GM21423 (cell line): ENCODE measurements at regions not wholly inside any gene's neighbourhood (a gene's known extent, or its start where the extent isn't known, plus 50 kb on each side); places are given as distances from the start of the nearest gene placed in this dataset.

Experiments
- ATAC-seq: cut with Tn5 transposase; IDR thresholded peaks from one replicate; pipeline ENCODE4 v1.9.1; 2021; ENCODE audit warnings: mild to moderate bottlenecking, moderate library complexity; ENCODE audit not compliant: unreplicated experiment

- no peak for ATAC-seq
Observed at GRCh38 chr4:1485280-1485679, 79.0 kb upstream of the NKX1-1 start.

- ATAC-seq, result no peak
Observed at GRCh38 chr4:1480720-1481119, 74.5 kb upstream of the NKX1-1 start.

GRCh38 chr4:1479454-1479853 lies 73.2 kb upstream of the NKX1-1 start:
- ATAC-seq, result no peak

- ATAC-seq, result no peak
Observed at GRCh38 chr4:1478766-1479355, 72.6 kb upstream of the NKX1-1 start.

- no peak for ATAC-seq
Observed at GRCh38 chr4:1477045-1477840, 71.0 kb upstream of the NKX1-1 start.

- no peak for ATAC-seq
Observed at GRCh38 chr4:1476140-1476513, 69.9 kb upstream of the NKX1-1 start.

GRCh38 chr4:1475277-1476139 lies 69.3 kb upstream of the NKX1-1 start:
- no peak for ATAC-seq

GRCh38 chr4:1474126-1475090 lies 68.2 kb upstream of the NKX1-1 start:
- no peak for ATAC-seq

- no peak for ATAC-seq
Observed at GRCh38 chr4:1473718-1474117, 67.5 kb upstream of the NKX1-1 start.

- no peak for ATAC-seq
Observed at GRCh38 chr4:1472911-1473518, 66.8 kb upstream of the NKX1-1 start.

GRCh38 chr4:1472148-1472797 lies 66.0 kb upstream of the NKX1-1 start:
- no peak for ATAC-seq

GRCh38 chr4:1471443-1472147 lies 65.4 kb upstream of the NKX1-1 start:
- no peak for ATAC-seq

GRCh38 chr4:1470816-1471442 lies 64.7 kb upstream of the NKX1-1 start:
- ATAC-seq, result no peak

GRCh38 chr4:1470393-1470670 lies 64.1 kb upstream of the NKX1-1 start:
- ATAC-seq, result no peak

GRCh38 chr4:1469607-1470392 lies 63.6 kb upstream of the NKX1-1 start:
- no peak for ATAC-seq

- no peak for ATAC-seq
Observed at GRCh38 chr4:1469043-1469442, 62.8 kb upstream of the NKX1-1 start.

- ATAC-seq, result no peak
Observed at GRCh38 chr4:1467581-1468458, 61.6 kb upstream of the NKX1-1 start.
